ENCODE measurements at regions not wholly inside any gene's neighbourhood (a gene's known extent, or its start where the extent isn't known, plus 50 kb on each side); places are given as distances from the start of the nearest gene placed in this dataset.

DNA sequence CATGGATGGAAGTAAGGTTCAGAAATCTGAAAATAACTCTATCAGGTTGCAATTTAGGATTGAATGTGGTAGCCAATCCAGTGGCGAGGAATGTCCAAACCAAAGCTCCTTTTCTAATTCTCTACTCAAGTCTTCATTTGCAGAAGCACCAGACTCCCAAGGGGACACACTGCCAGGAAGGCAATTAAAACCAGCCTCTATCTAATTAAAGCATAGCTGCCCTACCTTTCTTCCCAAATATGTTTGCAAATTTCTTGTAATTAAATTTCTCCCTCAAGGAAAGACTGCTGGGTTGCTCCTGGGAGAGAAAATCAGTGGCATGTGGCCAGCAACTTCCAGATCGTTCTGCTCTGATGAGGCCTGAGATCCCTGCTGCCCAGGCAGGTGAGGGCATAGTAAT lies 153.4 kb upstream of the MCTP2 start:
- no peak for DNase-seq (ENCODE audit: low read depth)

DNA sequence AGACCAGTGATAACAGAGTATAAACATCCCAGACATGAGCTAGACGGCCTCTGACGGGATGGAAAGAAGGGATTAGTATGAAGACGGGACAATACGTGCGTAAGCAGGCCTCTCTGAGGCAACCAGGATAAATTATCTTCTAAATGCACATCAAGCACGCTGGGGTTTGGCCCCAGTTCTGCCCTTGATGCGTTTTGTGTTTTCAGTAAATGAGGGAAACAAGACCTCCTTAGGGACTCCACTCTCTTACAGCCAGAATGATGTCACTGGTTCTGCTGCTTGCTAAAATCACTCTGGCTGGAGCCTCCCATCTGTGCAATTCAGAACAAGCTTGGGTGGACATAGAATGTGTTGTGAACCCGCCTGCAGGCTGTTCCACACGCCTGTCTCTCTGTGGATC lies 156.0 kb upstream of the MCTP2 start:
- TF ChIP-seq, protein P1, sequence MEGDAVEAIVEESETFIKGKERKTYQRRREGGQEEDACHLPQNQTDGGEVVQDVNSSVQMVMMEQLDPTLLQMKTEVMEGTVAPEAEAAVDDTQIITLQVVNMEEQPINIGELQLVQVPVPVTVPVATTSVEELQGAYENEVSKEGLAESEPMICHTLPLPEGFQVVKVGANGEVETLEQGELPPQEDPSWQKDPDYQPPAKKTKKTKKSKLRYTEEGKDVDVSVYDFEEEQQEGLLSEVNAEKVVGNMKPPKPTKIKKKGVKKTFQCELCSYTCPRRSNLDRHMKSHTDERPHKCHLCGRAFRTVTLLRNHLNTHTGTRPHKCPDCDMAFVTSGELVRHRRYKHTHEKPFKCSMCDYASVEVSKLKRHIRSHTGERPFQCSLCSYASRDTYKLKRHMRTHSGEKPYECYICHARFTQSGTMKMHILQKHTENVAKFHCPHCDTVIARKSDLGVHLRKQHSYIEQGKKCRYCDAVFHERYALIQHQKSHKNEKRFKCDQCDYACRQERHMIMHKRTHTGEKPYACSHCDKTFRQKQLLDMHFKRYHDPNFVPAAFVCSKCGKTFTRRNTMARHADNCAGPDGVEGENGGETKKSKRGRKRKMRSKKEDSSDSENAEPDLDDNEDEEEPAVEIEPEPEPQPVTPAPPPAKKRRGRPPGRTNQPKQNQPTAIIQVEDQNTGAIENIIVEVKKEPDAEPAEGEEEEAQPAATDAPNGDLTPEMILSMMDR (conservative IDR thresholded peaks at IDR 0.05; ENCODE audit: low read length): no peak
- DNase-seq (ENCODE audit: low read depth): peak; percentile 62
- H3K4me3 ChIP-seq (ENCODE audit: low read length): no peak overlapping the region

More for the DNA sequence above, 153.4 kb upstream of the MCTP2 start:
- TF ChIP-seq, protein P1 (conservative IDR thresholded peaks at IDR 0.05; ENCODE audit: low read length): no peak
- no peak overlapping the region for H3K4me3 ChIP-seq (ENCODE audit: low read length)

DNA sequence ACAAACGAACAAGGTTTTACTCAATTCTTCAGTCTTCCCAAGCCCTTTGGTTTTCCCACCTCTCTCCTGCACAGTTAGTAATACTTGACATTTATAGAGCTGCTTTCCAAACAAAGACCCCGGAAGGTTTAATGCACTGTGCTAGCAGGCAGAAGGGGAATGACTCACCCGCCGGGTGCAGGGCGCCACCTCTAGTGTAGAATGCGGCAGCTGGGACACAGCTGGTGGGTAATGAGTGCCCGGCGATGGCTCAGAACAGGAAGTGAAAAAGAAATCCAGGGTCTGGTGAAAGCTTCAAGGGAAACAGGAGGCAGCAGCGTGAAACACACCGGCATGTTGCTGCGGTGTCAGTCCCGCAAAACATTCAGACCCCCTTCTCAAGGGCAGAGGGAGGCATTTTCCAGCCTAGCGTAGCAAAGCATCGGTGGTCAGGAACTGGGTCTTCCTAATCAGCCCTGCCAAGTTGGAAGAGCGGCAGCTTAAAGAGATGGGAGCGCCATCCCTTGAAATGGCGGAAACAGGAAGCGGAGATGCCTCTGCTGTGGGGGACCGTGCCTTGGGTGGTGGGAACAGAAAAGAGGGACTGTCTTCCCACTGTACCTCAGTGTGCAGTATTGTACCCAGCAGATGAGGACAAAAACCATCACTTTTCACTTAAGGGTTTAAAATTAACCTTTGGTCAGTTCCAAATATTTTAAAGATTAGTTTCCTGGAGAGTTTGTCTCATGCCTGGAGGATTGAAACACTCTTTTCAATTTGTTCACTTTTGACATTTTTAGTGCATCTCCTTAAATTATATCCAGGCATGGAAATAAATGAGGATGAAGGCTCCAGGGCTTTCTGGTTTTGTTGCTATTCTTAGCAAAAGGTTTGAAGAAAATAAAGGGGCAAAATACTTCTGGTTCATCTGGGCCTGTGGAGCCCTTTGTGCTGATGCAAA lies 160.7 kb upstream of the MCTP2 start:
- TF ChIP-seq, protein P1 (conservative IDR thresholded peaks at IDR 0.05; ENCODE audit: low read length): no peak; the same call in 1 of the 2 replicates
- DNase-seq (ENCODE audit: low read depth): peak; percentile 55

DNA sequence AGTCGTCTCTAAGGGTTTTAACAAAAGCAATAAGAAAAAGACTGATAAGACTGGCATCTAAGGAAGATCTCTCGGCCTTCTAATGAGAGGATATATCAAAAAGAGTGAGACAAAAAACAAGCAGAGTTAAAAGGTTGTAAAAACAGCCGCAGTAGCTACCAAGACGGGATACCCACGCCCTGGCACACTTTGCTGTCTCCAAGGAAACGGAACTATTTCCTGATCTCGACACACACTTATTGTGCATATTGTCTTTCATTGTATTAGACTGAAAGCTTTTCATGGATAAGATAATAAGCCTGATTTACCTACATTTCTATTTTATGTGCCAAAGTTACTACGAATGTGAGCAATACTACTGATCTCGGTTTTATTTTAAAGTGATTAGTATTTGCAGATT lies 161.5 kb upstream of the MCTP2 start:
- no peak for DNase-seq (ENCODE audit: low read depth)
- no peak overlapping the region for H3K4me3 ChIP-seq (ENCODE audit: low read length)
- TF ChIP-seq, protein P1 (conservative IDR thresholded peaks at IDR 0.05; ENCODE audit: low read length): no peak

More for the DNA sequence above, 160.7 kb upstream of the MCTP2 start:
- H3K4me3 ChIP-seq (ENCODE audit: low read length): peak overlapping the region; percentile 39

DNA sequence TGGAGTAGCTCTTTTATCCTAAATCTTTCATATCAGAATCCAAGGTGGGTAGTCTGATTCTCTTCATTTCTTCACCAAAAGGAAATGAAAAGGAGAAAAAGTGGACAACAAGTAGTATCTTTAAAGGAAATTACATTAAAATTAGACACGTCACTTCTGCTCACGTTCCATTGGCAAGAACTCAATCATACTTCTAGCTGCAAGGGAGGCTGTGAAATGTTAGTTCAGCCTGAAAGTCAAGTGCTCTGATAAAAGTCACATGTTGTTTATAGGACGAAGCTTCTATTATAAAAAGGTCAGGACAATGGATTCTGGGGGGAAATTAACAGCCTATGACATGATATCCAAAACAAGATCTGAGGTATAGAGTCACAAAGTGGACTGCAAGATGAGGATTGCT lies 164.6 kb upstream of the MCTP2 start:
- TF ChIP-seq, protein P1 (conservative IDR thresholded peaks at IDR 0.05; ENCODE audit: low read length): no peak
- DNase-seq (ENCODE audit: low read depth): no peak
- H3K4me3 ChIP-seq (ENCODE audit: low read length): no peak overlapping the region

DNA sequence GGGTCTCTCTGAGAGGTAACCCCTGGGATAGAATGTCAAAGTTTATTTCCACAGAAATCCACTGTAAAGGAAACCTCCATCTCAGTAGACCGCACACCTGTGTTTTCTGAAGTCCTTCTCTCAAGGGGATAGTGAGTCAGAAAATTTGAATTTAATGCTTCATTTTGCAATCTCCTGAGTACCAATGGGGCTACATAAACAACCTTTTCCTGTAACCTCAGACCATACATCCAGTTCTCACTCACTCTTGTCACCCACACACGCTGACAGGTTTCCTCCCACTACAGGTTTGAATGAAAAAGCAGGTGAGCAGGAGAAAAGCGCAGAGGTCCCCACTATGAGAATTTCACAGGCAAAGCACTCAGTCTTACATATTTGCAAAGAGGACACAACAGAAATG lies 165.3 kb upstream of the MCTP2 start:
- H3K4me3 ChIP-seq (ENCODE audit: low read length): no peak overlapping the region
- DNase-seq (ENCODE audit: low read depth): no peak
- TF ChIP-seq, protein P1 (conservative IDR thresholded peaks at IDR 0.05; ENCODE audit: low read length): no peak
